GM19324 (cell line): ENCODE measurements at regions not wholly inside any gene's neighbourhood (a gene's known extent, or its start where the extent isn't known, plus 50 kb on each side); places are given as distances from the start of the nearest gene placed in this dataset.
"Not testable (repeated sequence)": the region's sequence is repeated elsewhere in the genome, so short reads cannot be mapped to it uniquely, and the experiment has no call there.

Experiments used
- ATAC-seq: cut with Tn5 transposase; IDR thresholded peaks from one replicate; pipeline ENCODE4 v1.9.1; 2021; ENCODE audit warnings: mild to moderate bottlenecking, moderate library complexity; ENCODE audit not compliant: unreplicated experiment, low FRiP score

- no peak for ATAC-seq
Measured at GRCh38 chr2:106293271-106293783, 99.2 kb upstream of the UXS1 start.

GRCh38 chr2:106292627-106293026 is 98.5 kb upstream of the UXS1 start:
- no peak for ATAC-seq

DNA sequence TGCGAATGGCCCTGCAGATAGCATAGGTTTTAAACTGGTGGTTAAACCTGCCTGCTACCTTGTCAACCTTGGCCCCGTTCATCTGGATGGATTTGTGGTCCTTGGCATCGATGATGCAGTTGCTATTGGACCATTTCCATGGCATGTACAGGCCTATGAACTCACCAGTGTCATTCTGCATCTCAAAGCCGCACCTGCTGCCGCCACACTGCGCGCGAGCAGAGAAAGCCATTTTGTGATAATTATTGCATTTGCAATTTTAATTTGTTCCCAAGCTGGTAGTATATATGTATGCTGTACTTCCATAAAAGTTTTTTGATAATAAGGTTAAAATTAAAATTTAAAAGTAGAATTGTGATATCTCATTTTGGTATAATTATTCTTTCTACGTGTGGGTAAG is 94.8 kb upstream of the UXS1 start:
- no peak for ATAC-seq

DNA sequence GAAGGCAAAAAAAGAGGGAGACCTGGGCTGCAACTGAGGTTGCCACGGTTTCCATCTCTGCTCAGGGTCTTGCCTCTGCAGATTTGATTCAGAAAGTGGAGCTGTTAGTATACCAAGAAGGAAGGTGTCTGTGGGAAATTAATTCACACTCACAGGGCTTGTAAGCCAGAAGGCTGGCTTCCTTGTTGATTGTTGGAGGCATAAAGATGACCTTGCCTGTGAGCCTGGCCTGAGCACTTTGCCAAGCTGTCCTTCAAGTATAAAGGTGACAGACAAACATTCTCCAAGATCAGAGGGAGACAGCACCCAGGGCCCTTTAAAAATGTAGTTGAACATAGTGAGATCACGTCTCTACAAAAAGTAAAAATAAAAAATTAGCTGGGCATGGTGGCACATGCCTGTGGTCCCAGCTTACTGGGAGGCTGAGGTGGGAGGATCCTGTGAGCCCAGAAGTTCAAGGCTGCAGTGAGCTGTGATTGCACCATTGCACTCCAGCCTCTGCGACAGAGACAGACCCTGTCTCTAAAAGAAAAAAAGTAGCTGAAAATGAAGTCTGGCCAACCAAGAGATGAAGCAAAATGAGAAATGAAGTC is 91.2 kb upstream of the UXS1 start:
- no peak for ATAC-seq

GRCh38 chr2:106284691-106285202 is 90.6 kb upstream of the UXS1 start:
- ATAC-seq = no peak

- no peak for ATAC-seq
Measured at GRCh38 chr2:106284255-106284654, 90.2 kb upstream of the UXS1 start.

DNA sequence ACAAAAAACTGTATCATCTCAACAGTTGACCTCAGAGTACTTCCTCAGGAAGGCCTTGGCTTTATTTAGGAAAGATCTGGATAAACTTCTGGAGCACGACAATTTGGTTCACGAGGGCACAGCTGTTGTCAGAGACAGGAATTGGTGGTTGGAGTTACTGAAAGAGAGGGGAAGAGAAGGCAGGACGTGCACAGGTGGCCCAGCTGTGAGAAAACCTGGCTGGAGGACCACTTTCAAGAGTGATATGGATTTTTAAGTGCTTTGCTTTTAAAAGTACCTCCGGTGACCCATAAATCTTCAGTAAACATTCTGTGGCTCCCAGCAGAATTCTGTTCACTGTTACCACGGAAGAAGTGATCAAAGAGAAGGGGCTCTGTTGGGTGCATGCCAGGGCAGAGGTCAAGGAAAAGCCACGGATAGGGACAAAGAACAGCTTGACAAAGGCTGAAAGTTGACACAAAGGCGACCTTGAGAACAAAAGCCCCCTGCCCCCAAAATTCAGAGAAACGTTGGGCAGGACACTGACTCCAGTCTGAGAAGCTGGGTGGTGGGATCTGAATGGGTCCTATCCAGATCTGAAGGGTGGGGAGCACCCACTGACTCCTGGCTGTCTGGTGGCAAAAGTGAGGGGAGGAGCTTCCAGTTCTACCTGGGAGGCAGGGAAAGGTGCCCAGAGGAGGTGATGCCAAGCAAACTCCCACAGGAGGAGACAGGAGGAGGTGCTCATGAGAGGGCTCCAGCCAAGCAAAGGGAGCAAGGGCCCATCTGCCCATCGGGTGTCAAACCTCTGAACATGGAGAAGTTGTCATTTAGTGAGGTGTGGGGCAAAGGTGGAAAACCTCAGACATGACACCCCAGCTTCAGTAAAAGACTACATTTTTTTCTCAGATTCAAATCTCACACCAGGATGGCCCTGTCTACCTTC is 89.4 kb upstream of the UXS1 start:
- ATAC-seq = not testable (repeated sequence)

GRCh38 chr2:106282462-106283170 is 88.5 kb upstream of the UXS1 start:
- no peak for ATAC-seq

DNA sequence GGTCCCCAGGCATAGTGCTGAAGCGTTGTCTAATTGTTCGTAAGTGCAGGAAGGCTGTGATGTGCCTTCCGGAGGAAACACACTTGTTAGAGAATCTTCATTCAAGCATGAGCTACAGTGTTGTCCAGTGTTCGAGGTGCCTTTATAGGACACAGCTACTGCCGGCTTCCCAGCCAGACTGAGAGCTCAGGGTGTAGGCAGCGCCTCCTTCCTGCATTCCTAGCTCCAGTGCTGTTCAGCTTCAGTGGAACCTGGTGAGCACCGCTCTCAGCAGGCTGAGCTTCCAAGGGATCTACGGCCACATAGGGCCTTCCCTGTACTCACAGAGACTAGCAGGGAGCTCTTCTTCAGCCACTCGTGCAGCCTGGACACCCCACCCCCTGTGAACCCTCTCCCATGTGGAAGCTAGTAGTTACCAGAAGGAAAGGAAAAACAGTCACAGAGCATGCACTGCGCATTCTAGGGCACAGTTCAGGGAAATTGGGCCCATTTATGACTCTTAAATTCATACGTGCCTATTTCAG is 87.9 kb upstream of the UXS1 start:
- not testable (repeated sequence) for ATAC-seq

DNA sequence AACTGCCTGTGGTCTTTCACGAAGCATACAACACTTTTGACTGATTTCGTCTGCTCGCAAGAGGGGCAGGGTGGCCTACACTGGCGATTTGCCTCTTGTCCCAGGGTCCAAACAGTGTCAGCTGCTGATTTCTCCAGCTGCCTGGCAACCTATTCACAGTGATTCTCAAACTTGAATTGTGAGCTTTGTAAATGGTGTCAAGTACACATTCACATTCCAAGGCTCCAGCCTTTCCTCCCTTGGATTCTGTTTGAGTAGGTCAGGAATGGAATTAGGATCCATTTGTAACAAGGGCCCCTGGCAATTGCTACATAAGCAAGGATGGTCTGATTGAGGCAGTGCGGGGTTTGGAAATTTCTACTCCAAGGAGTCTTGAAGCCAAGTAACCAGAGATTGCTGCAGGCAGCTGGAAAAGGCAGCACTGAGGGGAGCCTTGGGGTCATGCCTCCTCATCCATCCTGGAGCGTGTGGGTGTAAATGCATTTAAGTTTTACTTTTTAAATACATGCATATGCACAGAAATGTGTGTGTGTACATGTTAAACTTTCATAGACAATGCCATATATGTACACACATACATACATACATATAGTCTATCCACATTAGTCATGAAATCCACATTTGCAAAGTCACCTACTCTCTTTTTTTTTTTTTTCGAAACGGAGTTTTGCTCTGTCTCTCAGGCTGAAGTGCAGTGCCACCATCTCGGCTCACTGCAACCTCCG is 86.8 kb upstream of the UXS1 start:
- ATAC-seq = no peak

- no peak for ATAC-seq
Measured at GRCh38 chr2:106280224-106280623, 86.1 kb upstream of the UXS1 start.

DNA sequence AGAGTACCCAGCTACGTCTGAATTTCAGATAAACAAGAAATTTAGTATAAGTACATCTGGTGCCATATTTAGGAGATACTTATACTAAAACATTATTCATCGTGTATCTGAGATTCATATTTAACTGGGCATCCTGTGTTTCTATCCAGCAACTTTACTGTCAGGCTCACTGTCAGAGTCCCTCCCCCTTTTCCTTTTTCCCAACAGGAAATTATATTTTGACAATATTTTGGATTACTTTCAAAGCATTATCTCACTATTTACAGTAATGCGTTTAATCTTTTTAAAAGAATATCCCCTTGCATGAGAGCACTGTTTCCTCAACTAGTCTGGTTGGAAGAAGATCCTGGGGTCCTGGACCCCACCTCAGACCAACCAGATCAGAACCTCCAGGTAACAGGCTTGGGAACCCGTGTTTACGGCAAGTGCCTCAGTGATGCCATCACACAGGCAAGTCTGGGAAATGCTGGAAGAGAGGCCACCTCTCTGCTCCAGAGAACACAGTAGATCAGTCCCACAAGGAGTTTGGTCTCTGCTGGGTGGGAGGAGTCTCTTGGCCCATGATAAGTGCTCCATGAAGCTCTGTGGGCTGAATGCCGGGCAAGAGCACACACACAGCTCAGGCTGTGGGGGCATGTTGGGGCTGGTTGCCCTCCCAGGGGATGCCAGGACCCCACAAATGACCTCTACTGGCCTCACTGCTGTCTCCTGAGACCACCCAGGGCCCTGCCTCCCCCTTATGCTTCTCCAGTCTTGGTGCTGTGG is 84.2 kb upstream of the UXS1 start:
- ATAC-seq = no peak

DNA sequence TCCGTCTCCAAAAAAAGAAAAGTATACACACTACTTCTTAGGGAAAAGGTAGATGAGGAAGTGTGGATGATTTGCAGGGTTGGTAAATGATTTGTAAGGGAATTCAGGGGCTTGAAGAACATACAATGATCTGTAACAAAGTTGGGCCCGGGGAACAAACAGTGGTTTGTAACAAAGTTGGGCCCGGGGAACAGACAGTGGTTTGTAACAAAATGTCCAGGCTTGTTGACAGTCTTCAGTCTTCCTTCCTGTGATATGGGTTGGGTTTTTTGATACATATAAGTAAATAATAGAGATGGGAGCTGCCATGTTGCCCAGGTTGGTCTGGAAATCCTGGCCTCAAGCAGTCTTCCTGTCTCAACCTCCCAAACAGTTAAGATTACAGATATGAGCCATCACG is 83.3 kb upstream of the UXS1 start:
- no peak for ATAC-seq

GRCh38 chr2:106275971-106276370 is 81.9 kb upstream of the UXS1 start:
- ATAC-seq = no peak

GRCh38 chr2:106274668-106275067 is 80.6 kb upstream of the UXS1 start:
- ATAC-seq = no peak

GRCh38 chr2:106272216-106272807 is 78.2 kb upstream of the UXS1 start:
- ATAC-seq = no peak

DNA sequence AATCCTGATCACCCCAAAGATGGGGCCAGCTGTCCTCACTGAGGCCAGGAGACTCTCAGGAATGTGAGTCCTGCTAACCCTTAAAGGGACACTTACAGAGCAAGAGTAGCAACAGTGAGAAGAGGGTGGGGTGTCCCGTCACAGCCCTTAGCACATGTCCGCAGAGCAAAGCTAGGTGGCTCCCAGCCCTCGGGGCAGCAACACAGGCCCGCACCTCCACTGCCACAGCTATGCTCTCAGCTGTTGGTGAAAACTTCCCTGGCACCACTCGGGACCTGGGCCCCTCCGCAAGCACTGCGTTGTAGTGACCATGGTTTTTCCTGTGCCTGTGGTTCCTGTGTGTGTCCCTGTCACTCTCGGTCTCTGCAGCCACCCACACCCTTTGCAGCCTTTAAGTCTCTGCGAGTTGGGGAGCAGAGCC is 76.4 kb upstream of the UXS1 start:
- ATAC-seq = no peak

DNA sequence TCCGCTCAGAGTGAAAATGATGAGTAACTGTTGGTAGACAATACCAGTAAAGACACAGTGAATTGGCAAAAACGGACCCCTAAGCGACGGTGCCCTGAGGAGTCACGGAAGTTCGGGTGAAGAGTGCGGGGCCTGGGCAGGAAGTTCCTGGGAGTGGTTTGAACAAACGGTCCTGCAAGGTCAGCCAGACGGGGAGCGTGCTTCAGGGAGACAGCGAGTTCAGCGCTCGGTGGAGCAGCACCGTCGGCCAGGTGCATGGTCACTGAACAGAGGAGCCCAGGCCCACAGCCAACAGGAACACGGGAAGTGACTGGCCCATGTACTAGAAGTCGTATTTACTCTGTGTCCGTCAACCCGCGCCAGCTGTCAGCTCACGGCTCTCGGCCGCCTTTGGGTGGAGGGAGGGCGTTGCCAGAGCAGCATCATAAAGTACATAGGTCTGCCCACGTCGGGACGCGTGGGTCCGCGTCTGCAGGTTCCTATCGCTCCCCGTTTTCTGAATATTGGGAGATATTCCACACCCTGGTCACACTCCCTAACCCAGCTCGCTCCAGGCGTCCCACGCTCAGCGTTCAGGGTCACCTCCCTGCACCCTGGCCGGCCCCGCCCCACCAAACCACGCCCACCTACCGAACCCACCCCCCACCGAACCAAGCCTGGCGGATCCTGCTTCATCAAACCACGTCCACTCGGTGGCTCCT is 75.6 kb upstream of the UXS1 start:
- peak; percentile 90 for ATAC-seq
